ENCODE measurements at regions not wholly inside any gene's neighbourhood (a gene's known extent, or its start where the extent isn't known, plus 50 kb on each side); places are given as distances from the start of the nearest gene placed in this dataset.
"Not testable (repeated sequence)": the region's sequence is repeated elsewhere in the genome, so short reads cannot be mapped to it uniquely, and the experiment has no call there.

- no peak for DNase-seq
These were observed 204.0 kb downstream of the FZD1 start for GRCh38 chr7:91468256-91468655.

GRCh38 chr7:91473619-91474018, 209.4 kb downstream of the FZD1 start:
- no peak for DNase-seq

GRCh38 chr7:91474074-91474473, 209.8 kb downstream of the FZD1 start:
- DNase-seq, result no peak

- DNase-seq, result not testable (repeated sequence)
These were observed 216.2 kb downstream of the FZD1 start for GRCh38 chr7:91480470-91480869.

GRCh38 chr7:91491868-91492267, 227.6 kb downstream of the FZD1 start:
- DNase-seq, result no peak

GRCh38 chr7:91492317-91492716, 228.1 kb downstream of the FZD1 start:
- DNase-seq, result no peak

GRCh38 chr7:91492773-91493172, 228.5 kb downstream of the FZD1 start:
- no peak for DNase-seq

- no peak for DNase-seq
These were observed 230.2 kb downstream of the FZD1 start for GRCh38 chr7:91494450-91494849.

GRCh38 chr7:91496251-91496820, 232.1 kb downstream of the FZD1 start:
- no peak for DNase-seq

- DNase-seq, result not testable (repeated sequence)
These were observed 233.0 kb downstream of the FZD1 start for GRCh38 chr7:91497277-91497676.

- DNase-seq, result no peak
These were observed 239.8 kb downstream of the FZD1 start for GRCh38 chr7:91503934-91504555.

GRCh38 chr7:91504919-91505318, 240.7 kb downstream of the FZD1 start:
- DNase-seq, result no peak

- DNase-seq, result not testable (repeated sequence)
These were observed 242.7 kb downstream of the FZD1 start for GRCh38 chr7:91506966-91507365.

GRCh38 chr7:91511861-91512260, 247.6 kb downstream of the FZD1 start:
- not testable (repeated sequence) for DNase-seq

GRCh38 chr7:91512958-91513357, 248.7 kb downstream of the FZD1 start:
- DNase-seq, result no peak

GRCh38 chr7:91514591-91514990, 250.4 kb downstream of the FZD1 start:
- no peak for DNase-seq

GRCh38 chr7:91515961-91516360, 251.7 kb downstream of the FZD1 start:
- no peak for DNase-seq

- DNase-seq, result peak; percentile 93
These were observed 253.1 kb downstream of the FZD1 start for GRCh38 chr7:91517201-91517785.

- DNase-seq, result no peak
These were observed 253.8 kb downstream of the FZD1 start for GRCh38 chr7:91518058-91518457.

GRCh38 chr7:91519241-91520158, 255.3 kb downstream of the FZD1 start:
- no peak for DNase-seq

GRCh38 chr7:91520645-91521044, 256.4 kb downstream of the FZD1 start:
- no peak for DNase-seq

GRCh38 chr7:91526404-91526803, 262.2 kb downstream of the FZD1 start:
- no peak for DNase-seq

- no peak for DNase-seq
These were observed 263.2 kb downstream of the FZD1 start for GRCh38 chr7:91527460-91527859.

GRCh38 chr7:91533996-91534395, 269.8 kb downstream of the FZD1 start:
- no peak for DNase-seq
